H1 (cell line): ENCODE measurements at regions not wholly inside any gene's neighbourhood (a gene's known extent, or its start where the extent isn't known, plus 50 kb on each side); places are given as distances from the start of the nearest gene placed in this dataset.

Experiments used
- CTCF ChIA-PET: fragments of 300-600 bp; sonication (Branson Sonifier 250); formaldehyde crosslinking; loops from one replicate; lab custom pipeline; 2021; ENCODE audit not compliant: partially characterized antibody; lab: Charles Lee
- POLR2A ChIA-PET: fragments of 300-600 bp; sonication (Branson Sonifier 250); formaldehyde crosslinking; loops from one replicate; lab custom pipeline; 2021; ENCODE audit warnings: inconsistent platforms; ENCODE audit not compliant: partially characterized antibody; lab: Charles Lee
- DNase-seq, 2 experiments: peaks; one replicate each; pipeline versions ENCODE4 v3.0.0 to v3.0.0-alpha.2; 2010 to 2022; ENCODE audit warnings: low spot score in 2 of 2, low read depth in 1 of 2, mixed read lengths in 1 of 2
- FAIRE-seq: peaks from 2 replicates; lab custom pipeline; 2011; peaks lifted over from hg19 to GRCh38; lab: Jason Lieb, UNC
- H2AFZ ChIP-seq: 2 replicates; pipeline ENCODE4 v1.8.1; 2012; ENCODE audit warnings: low read length, inconsistent platforms
- H2AK5ac ChIP-seq: 2 replicates; pipeline ENCODE4 v1.6.1; 2013; ENCODE audit warnings: low read depth, low read length
- H2BK120ac ChIP-seq: replicated peaks from 2 replicates; pipeline ENCODE3; 2013; ENCODE audit warnings: low read depth, low read length, inconsistent platforms
- H2BK12ac ChIP-seq: 2 replicates; pipeline ENCODE4 v1.6.1; 2013; ENCODE audit warnings: low read depth, low read length
- H2BK15ac ChIP-seq: 2 replicates; pipeline ENCODE4 v1.6.1; 2013; ENCODE audit warnings: low read length
- H2BK20ac ChIP-seq: 2 replicates; pipeline ENCODE4 v1.6.1; 2013; ENCODE audit warnings: low read length
- H2BK5ac ChIP-seq: 2 replicates; pipeline ENCODE4 v1.6.1; 2013; ENCODE audit warnings: low read depth, low read length
- H3K14ac ChIP-seq: 2 replicates; pipeline ENCODE4 v1.6.1; 2013; ENCODE audit warnings: inconsistent platforms; ENCODE audit not compliant: insufficient read length
- H3K18ac ChIP-seq: 2 replicates; pipeline ENCODE4 v1.6.1; 2013; ENCODE audit warnings: low read length; ENCODE audit errors: extremely low read depth
- H3K23ac ChIP-seq: 2 replicates; pipeline ENCODE4 v1.6.1; 2013; ENCODE audit warnings: inconsistent platforms; ENCODE audit not compliant: insufficient read length
- H3K23me2 ChIP-seq: 2 replicates; pipeline ENCODE4 v1.6.1; 2013; ENCODE audit warnings: low read depth, low read length
- H3K27ac ChIP-seq: 2 replicates; pipeline ENCODE4 v1.6.1; 2011; ENCODE audit warnings: low read depth, low read length, inconsistent platforms
- H3K27me3 ChIP-seq, 4 experiments: replicated peaks in 1 of 4; 1 replicate in 1 of 4; 2 replicates in 3 of 4; pipeline versions ENCODE4 v1.6.1 to v1.8.1; 2011 to 2013; ENCODE audit warnings: low read length in 3 of 4, mild to moderate bottlenecking in 3 of 4, inconsistent platforms in 2 of 4, mixed read lengths in 2 of 4, moderate library complexity in 1 of 4; ENCODE audit not compliant: control insufficient read depth in 3 of 4, insufficient read depth in 3 of 4; ENCODE audit errors: extremely low read depth in 1 of 4
- H3K36me3 ChIP-seq, 4 experiments: 2 replicates each; pipeline versions ENCODE4 v1.6.1 to v1.8.1; 2011 to 2013; ENCODE audit warnings: mild to moderate bottlenecking in 4 of 4, low read length in 3 of 4, moderate library complexity in 2 of 4, control low read depth in 1 of 4, inconsistent platforms in 1 of 4; ENCODE audit not compliant: insufficient read depth in 4 of 4, control insufficient read depth in 2 of 4
- H3K4ac ChIP-seq: replicated peaks from 2 replicates; pipeline ENCODE3; 2013; ENCODE audit warnings: low read length, low read depth, mixed read lengths, inconsistent platforms; ENCODE audit not compliant: insufficient read length
- H3K4me1 ChIP-seq, 4 experiments: replicated peaks in 1 of 4; 1 replicate in 1 of 4; 2 replicates in 3 of 4; pipeline versions ENCODE4 v1.6.1 to v1.8.1; 2011 to 2013; ENCODE audit warnings: low read length in 3 of 4, inconsistent platforms in 2 of 4, mixed read lengths in 1 of 4; ENCODE audit not compliant: insufficient read depth in 4 of 4, control insufficient read depth in 3 of 4
- H3K4me2 ChIP-seq, 2 experiments: 2 replicates each; pipeline versions ENCODE4 v1.6.1 to v1.8.1; 2011 to 2013; ENCODE audit warnings: low read depth in 2 of 2, low read length in 2 of 2, control low read depth in 1 of 2, inconsistent platforms in 1 of 2, mild to moderate bottlenecking in 1 of 2; ENCODE audit not compliant: insufficient read depth in 1 of 2
- H3K4me3 ChIP-seq, 4 experiments: fragments of 200-600, 300-600 bp in 1 of 4; sonication (generic), shearing (Covaris generic), sonication (Bioruptor Twin) in 1 of 4; 2 replicates each; pipeline versions ENCODE4 v1.5.1 to v1.8.1; 2011 to 2016; ENCODE audit warnings: low read length in 4 of 4, low read depth in 3 of 4, control low read depth in 2 of 4, inconsistent platforms in 2 of 4, mild to moderate bottlenecking in 2 of 4, mixed read lengths in 1 of 4, moderate library complexity in 1 of 4; ENCODE audit not compliant: insufficient read depth in 2 of 4; ENCODE audit errors: extremely low read depth in 1 of 4
- H3K56ac ChIP-seq: replicated peaks from 2 replicates; pipeline ENCODE3; 2013; ENCODE audit warnings: low read depth, mild to moderate bottlenecking, mixed read lengths, low read length, inconsistent platforms; ENCODE audit not compliant: insufficient read length
- H3K79me1 ChIP-seq: 2 replicates; pipeline ENCODE4 v1.6.1; 2013; ENCODE audit warnings: low read depth, low read length, control low read depth
- H3K79me2 ChIP-seq, 2 experiments: 2 replicates each; pipeline versions ENCODE4 v1.6.1 to v1.8.1; 2012 to 2013; ENCODE audit warnings: low read length in 2 of 2, mild to moderate bottlenecking in 2 of 2, inconsistent platforms in 1 of 2; ENCODE audit not compliant: insufficient read depth in 2 of 2, control insufficient read depth in 1 of 2
- H3K9ac ChIP-seq, 4 experiments: replicated peaks in 1 of 4; 1 replicate in 1 of 4; 2 replicates in 3 of 4; pipeline versions ENCODE4 v1.6.1 to v1.8.1; 2011 to 2013; ENCODE audit warnings: low read depth in 3 of 4, low read length in 3 of 4, control low read depth in 2 of 4, mild to moderate bottlenecking in 2 of 4, moderate library complexity in 2 of 4, inconsistent platforms in 1 of 4; ENCODE audit errors: extremely low read depth in 1 of 4
- H3K9me3 ChIP-seq, 2 experiments: 2 replicates each; pipeline versions ENCODE4 v1.6.1 to v1.8.1; 2012 to 2013; ENCODE audit warnings: mild to moderate bottlenecking in 2 of 2, moderate library complexity in 2 of 2, control low read depth in 1 of 2, inconsistent platforms in 1 of 2, low read depth in 1 of 2, low read length in 1 of 2, mixed read lengths in 1 of 2; ENCODE audit not compliant: insufficient read depth in 2 of 2
- H4K20me1 ChIP-seq, 2 experiments: replicated peaks in 1 of 2; 2 replicates each; pipeline versions ENCODE3 to v1.8.1; 2011 to 2013; ENCODE audit warnings: inconsistent platforms in 2 of 2, low read length in 2 of 2, mild to moderate bottlenecking in 1 of 2; ENCODE audit not compliant: insufficient read depth in 2 of 2, control insufficient read depth in 1 of 2
- H4K5ac ChIP-seq: 2 replicates; pipeline ENCODE4 v1.6.1; 2013; ENCODE audit warnings: low read length, low read depth, mixed read lengths, inconsistent platforms; ENCODE audit not compliant: insufficient read length
- H4K8ac ChIP-seq: 2 replicates; pipeline ENCODE4 v1.8.0; 2013; ENCODE audit warnings: mild to moderate bottlenecking, moderate library complexity, low read length, inconsistent platforms; ENCODE audit not compliant: insufficient read depth; ENCODE audit errors: extremely low read depth
- H4K91ac ChIP-seq: replicated peaks from 2 replicates; pipeline ENCODE3; 2013; ENCODE audit warnings: low read length, mixed read lengths, inconsistent platforms; ENCODE audit not compliant: insufficient read length
- ASH2L ChIP-seq: fragments of 200-600, 300-600 bp; sonication (generic); IDR thresholded peaks from one replicate; pipeline ENCODE4 v1.7.1; 2017; ENCODE audit warnings: low read length
- BRCA1 ChIP-seq: IDR thresholded peaks from 2 replicates; pipeline ENCODE4 v1.6.1; 2012; ENCODE audit warnings: low read depth, low read length, improper control_type of control experiment
- EZH2 ChIP-seq: fragments of 200-600 bp; sonication (generic); IDR thresholded peaks from 2 replicates; pipeline ENCODE4 v1.7.1; 2012; ENCODE audit warnings: low read depth, mild to moderate bottlenecking, moderate library complexity, low read length, inconsistent platforms; ENCODE audit not compliant: severe bottlenecking
- GTF2F1 ChIP-seq: IDR thresholded peaks from 2 replicates; pipeline ENCODE4 v1.6.1; 2012; ENCODE audit warnings: low read depth, low read length, improper control_type of control experiment, borderline replicate concordance
- JUN ChIP-seq: IDR thresholded peaks from 2 replicates; pipeline ENCODE4 v1.6.1; 2011; ENCODE audit warnings: low read depth, mild to moderate bottlenecking, improper control_type of control experiment, low read length
- RXRA ChIP-seq: IDR thresholded peaks from 2 replicates; pipeline ENCODE4 v1.6.1; 2011; ENCODE audit warnings: low read depth, mild to moderate bottlenecking, low read length, moderate library complexity; ENCODE audit not compliant: insufficient read depth
- WGBS, 2 experiments: shearing (Covaris generic) in 1 of 2; methylation state at CpG; one replicate each; pipeline versions ENCODE4 v1.1.6 to v1.1.7; 2013 to 2015; ENCODE audit warnings: low lambda C conversion rate in 2 of 2, mixed read lengths in 2 of 2, inconsistent platforms in 1 of 2, low coverage in 1 of 2, missing lambda C conversion rate in 1 of 2; ENCODE audit not compliant: insufficient replicate concordance in 2 of 2, insufficient coverage in 1 of 2, insufficient read length in 1 of 2; ENCODE audit errors: extremely low coverage in 1 of 2, missing lambda C conversion rate in 1 of 2; 5-methylcytosine and 5-hydroxymethylcytosine counted together

DNA sequence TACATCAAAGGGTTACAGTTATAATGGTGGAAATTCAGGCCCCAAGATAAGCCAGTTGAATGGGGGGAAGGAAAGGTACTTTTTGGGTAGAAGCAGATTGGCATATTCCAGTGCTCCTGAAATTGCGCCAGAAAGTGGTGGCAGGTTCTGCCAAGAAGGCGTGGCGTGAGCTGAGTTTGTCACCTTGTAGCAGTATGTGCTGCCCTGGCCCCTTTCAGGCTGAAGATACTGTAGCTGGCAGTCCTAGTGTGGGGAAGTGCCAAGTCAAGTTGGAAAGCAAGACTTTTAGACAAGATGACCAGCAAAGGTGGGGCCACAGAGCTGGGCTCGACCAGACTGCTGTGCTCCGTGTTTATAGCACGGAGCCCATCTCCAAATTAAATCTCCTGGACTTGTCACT is 133.6 kb upstream of the GLRA1 start:
- no peaks in the 10 kb centered on the region for H3K79me1 ChIP-seq
- H3K4ac ChIP-seq = no peak overlapping the region
- no peak overlapping the region for H3K14ac ChIP-seq
- no peak overlapping the region for H2BK12ac ChIP-seq
- H2BK20ac ChIP-seq = no peak overlapping the region
- WGBS, 2 experiments = 91% methylated on average over 6 of the region's 6 CpGs; no CpG with 5 or more reads in 1 of the 2 experiments
- H3K9me3 ChIP-seq = no peaks in the 10 kb centered on the region
- no peak overlapping the region for H2AFZ ChIP-seq
- no peak overlapping the region for H3K18ac ChIP-seq
- H3K4me3 ChIP-seq = no peak overlapping the region
- H2BK15ac ChIP-seq = no peak overlapping the region
- no peaks in the 10 kb centered on the region for H4K20me1 ChIP-seq
- H2BK120ac ChIP-seq = no peak overlapping the region
- H4K5ac ChIP-seq = no peak overlapping the region
- no peak overlapping the region for H3K23ac ChIP-seq
- FAIRE-seq = no peak
- H4K8ac ChIP-seq = no peak overlapping the region
- no peak overlapping the region for H3K27ac ChIP-seq
- H2AK5ac ChIP-seq = no peak overlapping the region
- no peak for DNase-seq
- TF ChIP-seq GTF2F1 (no peak), RXRA (no peak), BRCA1 (no peak), EZH2 (no peak), JUN (no peak), ASH2L (no peak)
- TF ChIP-seq, all 59 proteins: peak for 0
- H3K9ac ChIP-seq = no peak overlapping the region
- no peaks in the 10 kb centered on the region for H3K27me3 ChIP-seq
- H4K91ac ChIP-seq = no peak overlapping the region
- H3K23me2 ChIP-seq = no peaks in the 10 kb centered on the region
- no peak overlapping the region for H2BK5ac ChIP-seq
- H3K4me2 ChIP-seq = no peak overlapping the region
- no peak overlapping the region for H3K56ac ChIP-seq
- no peaks in the 10 kb centered on the region for H3K36me3 ChIP-seq
- CTCF ChIA-PET = interaction anchor here (0.6 to 1.7 kb wide), 5 partner anchors 12 to 163 kb away, joined by 3 to 7 read pairs (median 4); no protein-coding TSS in a partner anchor
- H3K79me2 ChIP-seq = no peaks in the 10 kb centered on the region
- H3K4me1 ChIP-seq = no peaks in the 10 kb centered on the region
- POLR2A ChIA-PET = no interaction called here
